ENCODE measurements at regions not wholly inside any gene's neighbourhood (a gene's known extent, or its start where the extent isn't known, plus 50 kb on each side); places are given as distances from the start of the nearest gene placed in this dataset.

DNA sequence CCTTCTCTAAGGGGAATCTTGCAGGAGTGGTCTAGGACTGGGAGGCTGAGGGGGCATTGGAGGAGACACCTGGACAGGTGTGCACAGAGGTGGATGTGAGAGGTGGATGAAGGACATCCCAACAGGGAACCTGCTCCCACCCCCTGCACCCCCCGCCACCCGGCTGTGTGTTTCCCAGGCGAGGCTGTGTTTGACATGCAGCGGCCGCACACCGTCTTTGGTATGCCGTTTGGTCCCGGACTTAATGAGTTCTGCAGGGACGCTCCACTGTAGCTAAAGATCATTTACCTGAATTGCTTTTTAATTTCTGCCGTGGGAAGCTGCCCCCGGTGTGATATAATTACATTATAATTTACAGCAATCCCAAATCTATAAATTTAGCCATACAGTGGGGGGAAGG, 87.3 kb downstream of the GLI2 start:
- TF ChIP-seq FOXK2 (IDR thresholded peaks at IDR 0.05) (no peak), LEF1 (IDR thresholded peaks at IDR 0.05; ENCODE audit: borderline replicate concordance) (no peak), HDGF (IDR thresholded peaks at IDR 0.05; ENCODE audit: borderline replicate concordance) (no peak), PKNOX1 (IDR thresholded peaks at IDR 0.05) (no peak), ARNT (IDR thresholded peaks at IDR 0.05) (no peak), NFRKB (IDR thresholded peaks at IDR 0.05) (no peak), FOXM1 (IDR thresholded peaks at IDR 0.05; ENCODE audit: borderline replicate concordance) (no peak)
